ENCODE measurements at regions not wholly inside any gene's neighbourhood (a gene's known extent, or its start where the extent isn't known, plus 50 kb on each side); places are given as distances from the start of the nearest gene placed in this dataset.
A peak's percentile ranks its signal among the peaks of the same experiment; 100 is the strongest.

DNA sequence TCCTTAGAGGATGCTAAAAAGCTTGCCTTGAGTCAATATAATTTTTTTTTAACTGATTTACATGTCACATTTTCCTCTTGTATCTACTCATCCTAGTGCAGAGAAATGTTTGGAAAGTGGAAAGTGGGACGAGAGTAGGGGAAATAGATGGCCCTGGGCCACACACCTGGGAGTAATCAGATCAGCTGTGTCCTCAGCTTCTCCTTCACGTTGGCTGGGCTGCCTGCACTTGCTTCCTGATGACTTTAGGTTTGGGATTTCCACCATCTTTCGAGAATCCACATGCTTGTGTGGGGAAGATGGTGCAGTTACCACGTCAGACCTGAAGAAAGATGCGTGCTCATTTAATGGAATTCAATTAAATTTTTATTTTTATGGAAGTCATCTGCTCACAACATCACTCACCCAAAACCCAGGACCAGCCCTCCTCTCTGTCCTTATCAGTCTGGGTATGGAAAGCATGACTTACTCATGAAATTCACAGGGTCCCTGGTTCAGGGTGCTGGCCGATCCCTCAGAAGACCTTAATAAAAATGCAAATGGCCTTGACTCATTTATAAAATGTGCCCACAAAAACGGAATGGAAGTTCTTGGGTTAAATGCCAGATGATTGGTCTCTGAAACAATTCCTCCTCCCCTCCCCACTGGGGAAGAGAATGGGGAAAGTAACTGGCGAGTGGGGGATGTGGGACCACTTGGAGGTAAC, 74.5 kb upstream of the TIAM2 start:
- no peak for DNase-seq (ENCODE audit: low spot score)

DNA sequence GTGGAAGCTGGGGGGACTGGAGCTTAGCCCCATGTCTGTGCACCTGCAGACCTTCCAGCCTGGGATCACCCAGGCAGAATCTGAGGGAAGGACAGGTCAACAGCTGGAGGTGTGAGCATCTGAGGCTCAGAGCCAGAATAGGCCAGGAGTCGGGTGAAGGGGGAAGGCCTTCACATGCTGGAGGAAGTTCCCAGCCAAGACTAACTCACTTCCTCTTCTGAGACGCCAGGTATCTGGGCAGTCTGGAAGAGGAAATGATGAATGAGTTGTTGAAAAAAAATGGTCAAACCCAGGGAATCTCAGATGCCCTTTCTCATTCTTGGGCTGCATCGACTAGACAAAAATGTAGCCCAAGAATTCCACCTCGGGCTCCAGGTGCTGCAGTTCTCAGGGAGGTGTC, 73.6 kb upstream of the TIAM2 start:
- TF ChIP-seq, protein P1, sequence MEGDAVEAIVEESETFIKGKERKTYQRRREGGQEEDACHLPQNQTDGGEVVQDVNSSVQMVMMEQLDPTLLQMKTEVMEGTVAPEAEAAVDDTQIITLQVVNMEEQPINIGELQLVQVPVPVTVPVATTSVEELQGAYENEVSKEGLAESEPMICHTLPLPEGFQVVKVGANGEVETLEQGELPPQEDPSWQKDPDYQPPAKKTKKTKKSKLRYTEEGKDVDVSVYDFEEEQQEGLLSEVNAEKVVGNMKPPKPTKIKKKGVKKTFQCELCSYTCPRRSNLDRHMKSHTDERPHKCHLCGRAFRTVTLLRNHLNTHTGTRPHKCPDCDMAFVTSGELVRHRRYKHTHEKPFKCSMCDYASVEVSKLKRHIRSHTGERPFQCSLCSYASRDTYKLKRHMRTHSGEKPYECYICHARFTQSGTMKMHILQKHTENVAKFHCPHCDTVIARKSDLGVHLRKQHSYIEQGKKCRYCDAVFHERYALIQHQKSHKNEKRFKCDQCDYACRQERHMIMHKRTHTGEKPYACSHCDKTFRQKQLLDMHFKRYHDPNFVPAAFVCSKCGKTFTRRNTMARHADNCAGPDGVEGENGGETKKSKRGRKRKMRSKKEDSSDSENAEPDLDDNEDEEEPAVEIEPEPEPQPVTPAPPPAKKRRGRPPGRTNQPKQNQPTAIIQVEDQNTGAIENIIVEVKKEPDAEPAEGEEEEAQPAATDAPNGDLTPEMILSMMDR (IDR thresholded peaks at IDR 0.05; ENCODE audit: extremely low read depth, missing control alignments), result no peak
- DNase-seq (ENCODE audit: low spot score), result peak; percentile 17

More for the DNA sequence above, 74.5 kb upstream of the TIAM2 start:
- TF ChIP-seq, protein P1 (IDR thresholded peaks at IDR 0.05; ENCODE audit: extremely low read depth, missing control alignments), result no peak

DNA sequence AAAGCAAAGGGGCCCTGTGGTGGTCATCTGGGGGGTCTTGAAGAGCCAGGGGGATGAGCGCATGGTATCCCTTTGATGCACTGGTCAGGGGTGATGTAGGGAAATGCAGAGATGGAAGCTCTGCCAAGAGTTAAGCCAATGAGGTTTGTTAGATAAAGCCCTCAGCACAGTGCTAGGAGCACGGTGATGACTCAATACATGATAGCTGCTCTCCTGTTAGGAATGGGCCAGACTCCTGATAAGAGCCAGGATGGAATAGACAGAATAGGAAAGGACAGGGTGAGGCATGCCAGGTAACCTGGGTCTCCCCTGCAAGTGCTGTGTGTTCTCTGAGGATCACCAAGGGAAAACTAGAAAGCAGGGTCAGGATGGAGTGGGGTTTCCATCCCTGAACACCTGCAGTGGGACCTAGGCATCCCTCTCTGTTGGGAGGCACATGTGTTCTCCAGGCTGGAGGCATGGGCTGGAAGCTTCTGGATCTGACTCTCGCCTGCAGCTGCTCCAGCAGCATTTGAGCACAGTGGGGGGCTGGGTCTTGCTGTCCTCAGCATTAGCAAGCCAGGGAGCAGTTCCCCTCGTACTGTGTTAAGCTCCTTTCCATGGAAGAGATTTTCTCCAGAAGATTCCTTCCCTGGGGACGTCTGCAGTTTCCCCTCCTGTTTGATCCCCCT, 71.8 kb upstream of the TIAM2 start:
- DNase-seq (ENCODE audit: low spot score), result no peak
- TF ChIP-seq, protein P1 (IDR thresholded peaks at IDR 0.05; ENCODE audit: extremely low read depth, missing control alignments), result no peak

DNA sequence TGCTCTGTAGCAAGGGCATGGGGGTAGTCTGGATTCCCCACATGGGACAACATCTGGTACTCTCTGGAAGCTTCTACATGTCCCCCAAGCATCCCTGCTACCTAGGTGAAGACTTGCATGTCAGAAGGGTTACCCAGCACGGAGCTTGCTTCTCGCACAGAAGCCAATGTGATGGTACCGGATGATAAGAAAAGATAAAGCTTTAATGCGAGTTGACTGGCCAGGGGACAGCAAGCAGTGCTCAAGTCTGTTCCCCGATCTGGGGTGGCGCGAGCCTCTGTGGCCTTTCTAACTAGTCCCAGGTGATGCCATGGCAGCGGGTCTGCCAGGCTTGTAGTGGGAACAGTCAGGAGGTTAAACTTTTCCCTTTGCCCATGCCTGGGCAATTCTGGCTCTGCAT, 70.0 kb upstream of the TIAM2 start:
- DNase-seq (ENCODE audit: low spot score), result no peak
- TF ChIP-seq, protein P1 (IDR thresholded peaks at IDR 0.05; ENCODE audit: extremely low read depth, missing control alignments), result no peak

DNA sequence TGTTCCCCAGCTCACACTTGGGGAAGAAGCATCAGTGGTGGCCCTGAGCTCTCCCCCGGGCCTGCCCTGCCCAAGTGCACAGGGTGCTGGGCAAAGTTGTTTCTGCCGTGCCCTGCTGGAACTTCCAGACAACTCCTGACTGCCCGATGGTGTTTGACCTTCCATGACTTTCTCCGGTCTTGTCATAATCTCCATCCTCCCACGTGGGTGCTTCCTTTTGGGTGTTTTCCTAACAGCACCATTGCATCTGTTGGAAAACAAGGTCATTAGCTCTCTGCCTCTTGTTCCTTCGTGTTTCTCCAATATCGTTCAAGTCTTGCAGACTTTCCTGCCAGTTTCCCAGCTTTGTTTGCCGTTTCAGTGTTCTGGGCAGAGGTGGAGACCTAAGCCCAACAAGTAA, 68.7 kb upstream of the TIAM2 start:
- TF ChIP-seq, protein P1 (IDR thresholded peaks at IDR 0.05; ENCODE audit: extremely low read depth, missing control alignments), result no peak
- DNase-seq (ENCODE audit: low spot score), result no peak

DNA sequence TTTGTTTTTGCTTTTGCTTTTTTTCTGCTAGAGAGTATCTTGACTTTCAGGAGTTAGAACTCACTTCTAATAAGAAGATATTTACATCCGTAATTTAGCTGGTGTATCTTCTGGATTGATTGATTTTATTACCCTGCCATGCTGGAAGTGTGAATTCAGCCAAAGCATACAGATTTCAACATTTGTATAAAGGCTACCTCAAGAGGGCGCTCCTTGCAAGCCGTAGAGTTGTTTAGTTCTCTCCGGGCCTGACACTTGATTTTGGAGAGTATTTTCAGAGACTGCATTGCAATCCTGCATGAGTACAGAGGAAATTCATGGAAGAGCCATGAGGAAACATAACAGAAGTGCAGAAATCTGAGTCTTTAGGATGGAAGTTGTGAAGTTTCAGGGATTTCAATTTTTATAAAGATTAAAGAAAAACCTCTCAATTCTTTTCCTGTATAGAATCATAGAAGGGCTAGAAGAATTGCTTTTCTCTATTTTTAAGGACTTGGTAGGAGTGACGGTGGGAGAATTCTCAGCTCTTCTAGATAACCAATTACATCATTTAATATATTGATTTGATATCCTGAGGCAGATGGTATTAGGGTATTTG, 66.7 kb upstream of the TIAM2 start:
- TF ChIP-seq, protein P1 (IDR thresholded peaks at IDR 0.05; ENCODE audit: extremely low read depth, missing control alignments), result peak; percentile 62
- DNase-seq (ENCODE audit: low spot score), result peak; percentile 73

DNA sequence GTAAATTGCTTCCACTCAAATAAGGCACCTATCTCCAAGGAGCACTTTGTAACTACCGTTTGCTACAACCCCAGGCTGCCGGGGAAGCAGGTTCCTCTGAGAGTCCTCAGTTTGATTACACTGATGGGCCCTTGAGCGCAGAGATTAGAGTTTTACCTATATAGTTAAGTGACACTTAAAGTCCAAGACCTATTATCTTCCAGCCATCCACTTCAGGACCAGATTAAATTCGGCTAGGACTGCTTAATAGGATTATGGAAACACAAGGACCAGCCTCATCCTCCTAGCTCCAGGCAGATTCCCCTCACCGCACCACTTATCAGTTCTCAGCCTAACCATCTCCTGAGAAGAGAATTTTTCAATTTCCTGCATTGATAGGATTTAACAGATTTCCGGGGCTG, 64.7 kb upstream of the TIAM2 start:
- DNase-seq (ENCODE audit: low spot score), result no peak

More for the DNA sequence above, 64.7 kb upstream of the TIAM2 start:
- TF ChIP-seq, protein P1 (IDR thresholded peaks at IDR 0.05; ENCODE audit: extremely low read depth, missing control alignments), result no peak

All from GM20000 (cell line).